Endothelial cell of umbilical vein (primary cell): ENCODE measurements at regions not wholly inside any gene's neighbourhood (a gene's known extent, or its start where the extent isn't known, plus 50 kb on each side); places are given as distances from the start of the nearest gene placed in this dataset.

Experiments
- BruUV-seq: library from RNA; stranded (reverse); fragments of 400-500 nt; replicated peaks from 2 replicates; lab custom pipeline; 2021; lab: Mats Ljungman, UMichigan
- CTCF ChIA-PET: fragments of 300-600, 350-600 bp; sonication (Branson Sonifier 250); formaldehyde crosslinking; loops from one replicate; lab custom pipeline; 2021; ENCODE audit warnings: antibody characterized with exemption, inconsistent platforms; lab: Charles Lee
- POLR2A ChIA-PET: fragments of 300-600, 350-600 bp; sonication (Branson Sonifier 250); formaldehyde crosslinking; loops from one replicate; lab custom pipeline; 2021; ENCODE audit warnings: antibody characterized with exemption, inconsistent platforms; lab: Charles Lee
- DNase-seq: peaks from one replicate; pipeline ENCODE4 v3.0.0-alpha.2; 2011; ENCODE audit warnings: low read depth, low spot score
- FAIRE-seq: peaks from 2 replicates; lab custom pipeline; 2011; peaks lifted over from hg19 to GRCh38; lab: Jason Lieb, UNC
- H2AFZ ChIP-seq: 2 replicates; pipeline ENCODE4 v1.6.0; 2012; ENCODE audit warnings: low read depth, low read length, control low read depth, inconsistent platforms
- H3K27ac ChIP-seq: 2 replicates; pipeline ENCODE4 v1.5.1; 2011; ENCODE audit warnings: low read depth, mild to moderate bottlenecking, control low read depth, low read length, moderate library complexity; ENCODE audit not compliant: insufficient read depth
- H3K27me3 ChIP-seq, 2 experiments: 2 replicates each; pipeline versions ENCODE4 v1.6.0 to v1.6.1; 2011; ENCODE audit warnings: low read length in 2 of 2, mixed read lengths in 1 of 2; ENCODE audit not compliant: control insufficient read depth in 2 of 2, insufficient read depth in 2 of 2
- H3K36me3 ChIP-seq, 2 experiments: 2 replicates in 1 of 2; 3 replicates in 1 of 2; pipeline ENCODE4 v1.5.1; 2011; ENCODE audit warnings: low read length in 2 of 2, mild to moderate bottlenecking in 1 of 2, moderate library complexity in 1 of 2; ENCODE audit not compliant: control insufficient read depth in 2 of 2, insufficient read depth in 2 of 2; ENCODE audit errors: extremely low read depth in 1 of 2
- H3K4me1 ChIP-seq: 3 replicates; pipeline ENCODE4 v1.5.1; 2011; ENCODE audit warnings: mild to moderate bottlenecking, low read length; ENCODE audit not compliant: control insufficient read depth, insufficient read depth; ENCODE audit errors: extremely low read depth
- H3K4me2 ChIP-seq: 2 replicates; pipeline ENCODE4 v1.6.1; 2011; ENCODE audit warnings: low read length, control low read depth, mixed read lengths; ENCODE audit not compliant: insufficient read depth
- H3K4me3 ChIP-seq, 3 experiments: fragments of 200-600 bp in 1 of 3; sonication (generic), shearing (Covaris generic) in 1 of 3; replicated peaks in 1 of 3; 2 replicates each; pipeline ENCODE4 v1.5.1; 2011 to 2016; ENCODE audit warnings: control low read depth in 3 of 3, low read length in 3 of 3, mild to moderate bottlenecking in 2 of 3, inconsistent platforms in 1 of 3, low read depth in 1 of 3, moderate library complexity in 1 of 3; ENCODE audit not compliant: insufficient read depth in 1 of 3
- H3K79me2 ChIP-seq: 2 replicates; pipeline ENCODE4 v1.6.0; 2012; ENCODE audit warnings: low read length, inconsistent platforms; ENCODE audit not compliant: control insufficient read depth, insufficient read depth
- H3K9ac ChIP-seq: replicated peaks from 2 replicates; pipeline ENCODE3; 2011; ENCODE audit warnings: low read length, control low read depth; ENCODE audit not compliant: insufficient read depth; ENCODE audit errors: extremely low read depth
- H3K9me1 ChIP-seq: replicated peaks from 3 replicates; pipeline ENCODE4 v1.6.0; 2011; ENCODE audit warnings: mild to moderate bottlenecking, low read length; ENCODE audit not compliant: control insufficient read depth, insufficient read depth; ENCODE audit errors: extremely low read depth
- H3K9me3 ChIP-seq: replicated peaks from 2 replicates; pipeline ENCODE4 v1.5.1; 2012; ENCODE audit warnings: low read length, inconsistent platforms; ENCODE audit not compliant: control insufficient read depth, insufficient read depth
- H4K20me1 ChIP-seq: replicated peaks from 2 replicates; pipeline ENCODE3; 2011; ENCODE audit warnings: mild to moderate bottlenecking, low read length; ENCODE audit not compliant: control insufficient read depth, insufficient read depth; ENCODE audit errors: extremely low read depth
- EZH2 ChIP-seq: IDR thresholded peaks from 2 replicates; pipeline ENCODE4 v1.6.1; 2012; ENCODE audit warnings: borderline replicate concordance, low read depth, mild to moderate bottlenecking, moderate library complexity, low read length, inconsistent platforms; ENCODE audit not compliant: severe bottlenecking
- FOS ChIP-seq: IDR thresholded peaks from 2 replicates; pipeline ENCODE4 v1.6.1; 2011; ENCODE audit warnings: mild to moderate bottlenecking, low read length, moderate library complexity, borderline replicate concordance; ENCODE audit not compliant: insufficient read depth
- GATA2 ChIP-seq: IDR thresholded peaks from 2 replicates; pipeline ENCODE4 v1.7.0; 2011; ENCODE audit warnings: low read depth, mild to moderate bottlenecking, moderate library complexity, mixed read lengths, low read length; ENCODE audit not compliant: insufficient read length, insufficient read depth
- JUN ChIP-seq: IDR thresholded peaks from 2 replicates; pipeline ENCODE4 v1.6.1; 2011; ENCODE audit warnings: borderline replicate concordance, low read depth; ENCODE audit not compliant: insufficient read length, insufficient read depth
- MAX ChIP-seq: IDR thresholded peaks from 2 replicates; pipeline ENCODE4 v1.6.1; 2011; ENCODE audit not compliant: insufficient read depth, insufficient read length
- MYC ChIP-seq: IDR thresholded peaks from one replicate; pipeline ENCODE4 v1.6.1; 2011; ENCODE audit warnings: mild to moderate bottlenecking, low read depth, low read length
- POLR2A ChIP-seq: IDR thresholded peaks from 2 replicates; pipeline ENCODE4 v1.6.1; 2012; ENCODE audit warnings: low read depth, mild to moderate bottlenecking, control low read depth, low read length
- POLR2AphosphoS5 ChIP-seq: IDR thresholded peaks from 2 replicates; pipeline ENCODE4 v1.6.1; 2012; ENCODE audit warnings: low read depth, mild to moderate bottlenecking, control low read depth, low read length, moderate library complexity; ENCODE audit not compliant: insufficient read depth
- dilution Hi-C: fragments of 300-500 bp; cut with MboI; formaldehyde crosslinking; loops from one replicate; pipeline ENCODE4 v1.15.0; 2019; ENCODE audit warnings: low sequenced_read_pairs; ENCODE audit not compliant: extremely low pct_ligation_motif_present
- intact Hi-C: fragments of 100-400 bp; cut with micrococcal nuclease; formaldehyde crosslinking; loops from one replicate; pipeline ENCODE4 v1.10.0; 2022
- TF ChIP-seq, protein P1 (sequence below), 2 donors: IDR thresholded peaks; 1 replicate in 1 of 2; 2 replicates in 1 of 2; pipeline ENCODE4 v1.5.1; 2011; ENCODE audit warnings: low read length in 2 of 2, mild to moderate bottlenecking in 2 of 2, moderate library complexity in 2 of 2, control low read depth in 1 of 2, inconsistent platforms in 1 of 2, low read depth in 1 of 2; ENCODE audit not compliant: insufficient read depth in 1 of 2; ENCODE audit errors: extremely low read depth in 1 of 2

DNA sequence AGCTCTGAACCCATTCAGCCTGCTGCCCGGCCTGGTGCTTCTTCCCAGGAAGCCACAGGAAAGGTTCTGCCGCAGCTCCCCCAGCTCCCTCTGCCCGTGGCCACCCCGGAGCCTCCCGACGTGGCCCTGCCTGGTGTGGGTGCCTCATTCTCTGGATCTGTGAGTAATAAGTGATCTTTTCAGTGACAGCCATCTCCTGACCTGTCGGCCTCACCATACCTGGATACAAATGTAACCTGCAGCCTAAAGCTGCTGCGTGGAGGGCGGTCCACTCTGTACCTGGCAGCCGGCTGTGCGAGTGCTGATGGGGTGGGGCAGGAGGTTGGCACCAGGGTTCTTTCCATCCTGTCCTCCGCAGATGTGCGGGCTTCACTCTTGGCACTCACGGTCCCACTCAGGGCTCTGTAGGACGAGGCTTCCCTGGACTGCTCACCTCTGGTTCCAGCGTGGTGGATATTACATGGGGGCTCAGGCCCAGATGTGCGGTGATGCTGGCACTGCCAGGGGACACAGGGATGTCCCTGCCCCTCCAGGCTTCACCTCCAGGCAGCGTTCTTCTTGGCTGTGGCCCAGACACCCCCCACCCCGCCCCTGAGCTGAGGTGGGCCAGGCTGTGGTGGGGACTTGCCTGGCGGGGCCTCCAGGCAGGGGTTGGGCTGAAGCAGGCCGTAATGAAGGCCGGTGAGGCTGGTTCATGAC lies 748.5 kb downstream of the BRD1 start:
- peaks cover 4% of the 10 kb centered on the region for H3K9me3 ChIP-seq
- H2AFZ ChIP-seq = no peak overlapping the region
- H3K4me2 ChIP-seq = no peak overlapping the region
- H3K4me3 ChIP-seq = no peak overlapping the region
- dilution Hi-C loops = no loop called here
- no TSS peak for BruUV-seq
- no peaks in the 10 kb centered on the region for H3K9me1 ChIP-seq
- no peak for FAIRE-seq
- intact Hi-C loops = no loop called here
- DNase-seq = no peak
- no peaks in the 10 kb centered on the region for H3K4me1 ChIP-seq
- no peaks in the 10 kb centered on the region for H3K27me3 ChIP-seq
- no peaks in the 10 kb centered on the region for H3K36me3 ChIP-seq
- H3K79me2 ChIP-seq = no peaks in the 10 kb centered on the region
- H3K9ac ChIP-seq = no peak overlapping the region
- CTCF ChIA-PET = no interaction called here
- TF ChIP-seq JUN (no peak), FOS (no peak), MAX (no peak), POLR2AphosphoS5 (no peak), POLR2A (no peak), GATA2 (no peak), MYC (no peak), EZH2 (no peak)
- TF ChIP-seq, protein P1, sequence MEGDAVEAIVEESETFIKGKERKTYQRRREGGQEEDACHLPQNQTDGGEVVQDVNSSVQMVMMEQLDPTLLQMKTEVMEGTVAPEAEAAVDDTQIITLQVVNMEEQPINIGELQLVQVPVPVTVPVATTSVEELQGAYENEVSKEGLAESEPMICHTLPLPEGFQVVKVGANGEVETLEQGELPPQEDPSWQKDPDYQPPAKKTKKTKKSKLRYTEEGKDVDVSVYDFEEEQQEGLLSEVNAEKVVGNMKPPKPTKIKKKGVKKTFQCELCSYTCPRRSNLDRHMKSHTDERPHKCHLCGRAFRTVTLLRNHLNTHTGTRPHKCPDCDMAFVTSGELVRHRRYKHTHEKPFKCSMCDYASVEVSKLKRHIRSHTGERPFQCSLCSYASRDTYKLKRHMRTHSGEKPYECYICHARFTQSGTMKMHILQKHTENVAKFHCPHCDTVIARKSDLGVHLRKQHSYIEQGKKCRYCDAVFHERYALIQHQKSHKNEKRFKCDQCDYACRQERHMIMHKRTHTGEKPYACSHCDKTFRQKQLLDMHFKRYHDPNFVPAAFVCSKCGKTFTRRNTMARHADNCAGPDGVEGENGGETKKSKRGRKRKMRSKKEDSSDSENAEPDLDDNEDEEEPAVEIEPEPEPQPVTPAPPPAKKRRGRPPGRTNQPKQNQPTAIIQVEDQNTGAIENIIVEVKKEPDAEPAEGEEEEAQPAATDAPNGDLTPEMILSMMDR (IDR thresholded peaks at IDR 0.05; ENCODE audit: extremely low read depth in 1 of 2, insufficient read depth in 1 of 2, low read depth in 1 of 2, low read length in 2 of 2) = no peak
- no peak overlapping the region for H3K27ac ChIP-seq
- H4K20me1 ChIP-seq = no peaks in the 10 kb centered on the region
- POLR2A ChIA-PET = no interaction called here
